ENCODE measurements at regions not wholly inside any gene's neighbourhood (a gene's known extent, or its start where the extent isn't known, plus 50 kb on each side); places are given as distances from the start of the nearest gene placed in this dataset.

- no peaks in the 10 kb centered on the region for H3K36me3 ChIP-seq (ENCODE audit: insufficient read depth, low read length)
- no peaks in the 10 kb centered on the region for H3K4me1 ChIP-seq (ENCODE audit: insufficient read depth, low read length, poor library complexity, severe bottlenecking)
- H3K9me2 ChIP-seq (replicated peaks; ENCODE audit: low read depth, low read length): no peaks in the 10 kb centered on the region
- no peaks in the 10 kb centered on the region for H3K79me2 ChIP-seq (ENCODE audit: insufficient read depth, low read length)
- H4K20me1 ChIP-seq (ENCODE audit: insufficient read depth, low read length, poor library complexity, severe bottlenecking): no peaks in the 10 kb centered on the region
- no peak overlapping the region for H3K9ac ChIP-seq (ENCODE audit: low read depth, low read length, poor library complexity, severe bottlenecking)
- H3K4me2 ChIP-seq (ENCODE audit: low read depth, low read length, poor library complexity, severe bottlenecking): no peak overlapping the region
- no peaks in the 10 kb centered on the region for H3K9me3 ChIP-seq (ENCODE audit: insufficient read depth, low read depth, low read length)
- TF ChIP-seq EZH2phosphoT487 (IDR thresholded peaks at IDR 0.05; ENCODE audit: borderline replicate concordance) (no peak), CTCF (conservative IDR thresholded peaks at IDR 0.05; ENCODE audit: low read length) (no peak)
- H2AFZ ChIP-seq (ENCODE audit: low read length): no peak overlapping the region
- H3F3A ChIP-seq (ENCODE audit: low read depth): no peaks in the 10 kb centered on the region
- H3K4me3 ChIP-seq (ENCODE audit: low read length, poor library complexity, severe bottlenecking): no peak overlapping the region
- H3K27me3 ChIP-seq (ENCODE audit: insufficient read depth, low read length, poor library complexity, severe bottlenecking): no peaks in the 10 kb centered on the region
Observed at GRCh38 chr21:27636656-27637055, 669.8 kb upstream of the ADAMTS5 start.

- Histone ChIP-seq H3K27me3 (ENCODE audit: insufficient read depth, low read length, poor library complexity, severe bottlenecking) (no peaks in the 10 kb centered on the region), H3K79me2 (ENCODE audit: insufficient read depth, low read length) (no peaks in the 10 kb centered on the region), H3F3A (ENCODE audit: low read depth) (no peaks in the 10 kb centered on the region), H3K9ac (ENCODE audit: low read depth, low read length, poor library complexity, severe bottlenecking) (no peak overlapping the region), H3K9me2 (replicated peaks; ENCODE audit: low read depth, low read length) (no peaks in the 10 kb centered on the region), H2AFZ (ENCODE audit: low read length) (no peak overlapping the region), H3K4me3 (ENCODE audit: low read length, poor library complexity, severe bottlenecking) (no peak overlapping the region), H3K36me3 (ENCODE audit: insufficient read depth, low read length) (no peaks in the 10 kb centered on the region), H3K4me2 (ENCODE audit: low read depth, low read length, poor library complexity, severe bottlenecking) (no peak overlapping the region), H4K20me1 (ENCODE audit: insufficient read depth, low read length, poor library complexity, severe bottlenecking) (no peaks in the 10 kb centered on the region), H3K9me3 (ENCODE audit: insufficient read depth, low read depth, low read length) (no peaks in the 10 kb centered on the region), H3K4me1 (ENCODE audit: insufficient read depth, low read length, poor library complexity, severe bottlenecking) (no peaks in the 10 kb centered on the region)
- no peak for TF ChIP-seq EZH2phosphoT487 (IDR thresholded peaks at IDR 0.05; ENCODE audit: borderline replicate concordance)
- no peak for TF ChIP-seq CTCF (conservative IDR thresholded peaks at IDR 0.05; ENCODE audit: low read length)
Observed at GRCh38 chr21:27633631-27634030, 666.7 kb upstream of the ADAMTS5 start.

GRCh38 chr21:27631471-27631870 is 664.6 kb upstream of the ADAMTS5 start:
- H3K27me3 ChIP-seq (ENCODE audit: insufficient read depth, low read length, poor library complexity, severe bottlenecking): no peaks in the 10 kb centered on the region
- no peak overlapping the region for H3K4me3 ChIP-seq (ENCODE audit: low read length, poor library complexity, severe bottlenecking)
- H3K36me3 ChIP-seq (ENCODE audit: insufficient read depth, low read length): no peaks in the 10 kb centered on the region
- no peak overlapping the region for H3K4me2 ChIP-seq (ENCODE audit: low read depth, low read length, poor library complexity, severe bottlenecking)
- no peak overlapping the region for H3K9ac ChIP-seq (ENCODE audit: low read depth, low read length, poor library complexity, severe bottlenecking)
- no peak for TF ChIP-seq CTCF (conservative IDR thresholded peaks at IDR 0.05; ENCODE audit: low read length)
- no peak for TF ChIP-seq EZH2phosphoT487 (IDR thresholded peaks at IDR 0.05; ENCODE audit: borderline replicate concordance)
- no peaks in the 10 kb centered on the region for H4K20me1 ChIP-seq (ENCODE audit: insufficient read depth, low read length, poor library complexity, severe bottlenecking)
- H3K79me2 ChIP-seq (ENCODE audit: insufficient read depth, low read length): no peaks in the 10 kb centered on the region
- H3K4me1 ChIP-seq (ENCODE audit: insufficient read depth, low read length, poor library complexity, severe bottlenecking): no peaks in the 10 kb centered on the region
- H3F3A ChIP-seq (ENCODE audit: low read depth): no peaks in the 10 kb centered on the region
- H2AFZ ChIP-seq (ENCODE audit: low read length): no peak overlapping the region
- H3K9me3 ChIP-seq (ENCODE audit: insufficient read depth, low read depth, low read length): no peaks in the 10 kb centered on the region
- no peaks in the 10 kb centered on the region for H3K9me2 ChIP-seq (replicated peaks; ENCODE audit: low read depth, low read length)

Data from Loucy (cell line).